Trophoblast cell (in vitro differentiated cells and primary cell): ENCODE measurements at regions not wholly inside any gene's neighbourhood (a gene's known extent, or its start where the extent isn't known, plus 50 kb on each side); places are given as distances from the start of the nearest gene placed in this dataset.
A peak's percentile ranks its signal among the peaks of the same experiment; 100 is the strongest.
"Not testable (repeated sequence)": the region's sequence is repeated elsewhere in the genome, so short reads cannot be mapped to it uniquely, and the experiment has no call there.

Experiments
- DNase-seq, 2 donors: peaks; one replicate each; pipeline ENCODE4 v3.0.0-alpha.2; 2016
- H2AFZ ChIP-seq: 2 replicates; pipeline ENCODE4 v1.6.1; 2013; ENCODE audit warnings: low read length, moderate library complexity, mild to moderate bottlenecking; ENCODE audit not compliant: insufficient read depth, poor library complexity
- H2AK5ac ChIP-seq: 2 replicates; pipeline ENCODE4 v1.6.1; 2013; ENCODE audit warnings: mild to moderate bottlenecking, low read length
- H2BK120ac ChIP-seq: 2 replicates; pipeline ENCODE4 v1.6.1; 2013; ENCODE audit warnings: low read length, mild to moderate bottlenecking, moderate library complexity; ENCODE audit not compliant: insufficient read depth, poor library complexity
- H2BK12ac ChIP-seq: 2 replicates; pipeline ENCODE4 v1.6.1; 2013; ENCODE audit warnings: mild to moderate bottlenecking, low read length, moderate library complexity
- H2BK5ac ChIP-seq: 2 replicates; pipeline ENCODE4 v1.6.1; 2013; ENCODE audit warnings: low read length, low read depth, moderate library complexity, mild to moderate bottlenecking; ENCODE audit not compliant: poor library complexity
- H3K14ac ChIP-seq: 2 replicates; pipeline ENCODE4 v1.6.1; 2013; ENCODE audit warnings: mild to moderate bottlenecking, low read length
- H3K18ac ChIP-seq: 2 replicates; pipeline ENCODE4 v1.6.1; 2013; ENCODE audit warnings: mild to moderate bottlenecking, low read length
- H3K23ac ChIP-seq: 2 replicates; pipeline ENCODE4 v1.6.1; 2013; ENCODE audit warnings: low read length
- H3K27ac ChIP-seq: 2 replicates; pipeline ENCODE4 v1.5.1; 2013; ENCODE audit warnings: low read depth, mild to moderate bottlenecking, inconsistent platforms, low read length, moderate library complexity
- H3K27me3 ChIP-seq: 2 replicates; pipeline ENCODE4 v1.6.1; 2013; ENCODE audit warnings: inconsistent platforms, mild to moderate bottlenecking, low read length, moderate library complexity; ENCODE audit not compliant: insufficient read depth
- H3K36me3 ChIP-seq, 2 experiments: 1 replicate in 1 of 2; 2 replicates in 1 of 2; pipeline ENCODE4 v1.6.1; 2013; ENCODE audit warnings: low read length in 2 of 2, mild to moderate bottlenecking in 2 of 2, moderate library complexity in 1 of 2; ENCODE audit not compliant: insufficient read depth in 2 of 2, control insufficient read depth in 1 of 2
- H3K4ac ChIP-seq: 2 replicates; pipeline ENCODE4 v1.6.1; 2013; ENCODE audit warnings: low read depth, mild to moderate bottlenecking, low read length, moderate library complexity
- H3K4me1 ChIP-seq, 2 experiments: 1 replicate in 1 of 2; 2 replicates in 1 of 2; pipeline ENCODE4 v1.6.1; 2013; ENCODE audit warnings: low read length in 2 of 2, mild to moderate bottlenecking in 2 of 2, moderate library complexity in 1 of 2; ENCODE audit not compliant: insufficient read depth in 2 of 2, control insufficient read depth in 1 of 2
- H3K4me2 ChIP-seq: 2 replicates; pipeline ENCODE4 v1.6.1; 2013; ENCODE audit warnings: inconsistent platforms, mild to moderate bottlenecking, low read length, moderate library complexity
- H3K4me3 ChIP-seq: 2 replicates; pipeline ENCODE4 v1.5.1; 2013; ENCODE audit warnings: mild to moderate bottlenecking, low read depth, low read length, inconsistent platforms
- H3K79me1 ChIP-seq: one replicate; pipeline ENCODE4 v1.6.1; 2013; ENCODE audit warnings: low read length
- H3K79me2 ChIP-seq: 2 replicates; pipeline ENCODE4 v1.6.1; 2013; ENCODE audit warnings: low read length, mild to moderate bottlenecking; ENCODE audit not compliant: control insufficient read depth, insufficient read depth, poor library complexity
- H3K9ac ChIP-seq: 2 replicates; pipeline ENCODE4 v1.6.1; 2013; ENCODE audit warnings: mild to moderate bottlenecking, low read length
- H3K9me3 ChIP-seq: 2 replicates; pipeline ENCODE4 v1.6.1; 2013; ENCODE audit warnings: low read depth, mild to moderate bottlenecking, control low read depth, inconsistent platforms, low read length; ENCODE audit not compliant: insufficient read depth
- H4K12ac ChIP-seq: 2 replicates; pipeline ENCODE4 v1.6.1; 2013; ENCODE audit warnings: low read depth, mild to moderate bottlenecking, low read length, moderate library complexity
- H4K8ac ChIP-seq: 2 replicates; pipeline ENCODE4 v1.6.1; 2013; ENCODE audit warnings: low read depth, mild to moderate bottlenecking, low read length, moderate library complexity
- H4K91ac ChIP-seq: one replicate; pipeline ENCODE4 v1.6.1; 2013; ENCODE audit warnings: low read depth, mild to moderate bottlenecking, low read length, moderate library complexity
- WGBS: extraction: QIAGEN DNeasy Blood & Tissue Kit; methylation state at CpG from one replicate; pipeline ENCODE4 v1.1.7; 2013; ENCODE audit warnings: missing lambda C conversion rate; ENCODE audit not compliant: insufficient read length, insufficient coverage; ENCODE audit errors: extremely low coverage; 5-methylcytosine and 5-hydroxymethylcytosine counted together

DNA sequence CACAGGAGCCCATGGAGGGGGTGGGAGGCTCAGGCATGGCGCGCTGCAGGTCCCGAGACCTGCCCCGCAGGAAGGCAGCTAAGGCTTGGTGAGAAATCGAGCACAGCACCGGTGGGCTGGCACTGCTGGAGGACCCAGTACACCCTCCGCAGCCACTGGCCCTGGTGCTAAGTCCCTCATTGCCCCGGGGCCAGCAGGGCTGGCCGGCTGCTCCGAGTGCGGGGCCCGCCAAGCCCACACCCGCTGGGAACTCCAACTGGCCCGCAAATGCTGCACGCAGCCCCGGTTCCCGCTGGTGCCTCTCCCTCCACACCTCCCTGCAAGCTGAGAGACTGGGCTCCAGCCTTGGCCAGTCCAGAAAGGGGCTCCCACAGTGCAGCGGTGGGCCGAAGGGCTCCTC, 349.8 kb downstream of the POM121L12 start:
- H3K4me3 ChIP-seq, H3K14ac ChIP-seq, H2AK5ac ChIP-seq, H3K4me2 ChIP-seq, H3K4me1 ChIP-seq, H2BK120ac ChIP-seq, H3K27ac ChIP-seq, H2BK12ac ChIP-seq, H2BK5ac ChIP-seq, H3K27me3 ChIP-seq, H3K23ac ChIP-seq, DNase-seq, H4K91ac ChIP-seq, H3K36me3 ChIP-seq, H3K9ac ChIP-seq, H3K4ac ChIP-seq, H4K12ac ChIP-seq, H3K18ac ChIP-seq, H4K8ac ChIP-seq, H2AFZ ChIP-seq, H3K79me1 ChIP-seq, H3K9me3 ChIP-seq, H3K79me2 ChIP-seq: not testable (repeated sequence)
- no CpG with 5 or more reads among the region's 19 CpGs for whole genome bisulfite sequencing

DNA sequence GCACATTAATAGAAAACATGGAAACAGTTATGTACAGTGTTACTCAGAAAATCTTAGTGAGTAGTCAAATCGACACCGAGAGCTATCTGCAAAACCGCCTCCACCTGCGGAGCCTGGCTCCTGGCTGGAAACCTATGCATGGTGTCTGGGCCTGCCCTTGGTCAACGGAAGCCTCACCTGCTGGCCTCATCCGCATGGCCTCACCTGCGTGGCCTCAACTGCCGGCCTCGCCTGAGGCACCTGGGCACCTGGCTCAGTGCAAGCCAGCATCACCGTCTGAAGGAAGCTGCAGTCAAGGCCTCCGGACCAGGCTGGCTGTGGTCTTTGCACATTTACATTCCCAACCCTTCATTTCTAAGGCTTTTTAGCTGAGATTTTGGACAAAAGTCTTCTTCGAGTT, 352.1 kb downstream of the POM121L12 start:
- H2AFZ ChIP-seq: no peak overlapping the region
- no peak overlapping the region for H2AK5ac ChIP-seq
- no peak overlapping the region for H3K4me3 ChIP-seq
- H3K79me2 ChIP-seq: no peaks in the 10 kb centered on the region
- no peaks in the 10 kb centered on the region for H3K36me3 ChIP-seq
- H3K9me3 ChIP-seq: peaks cover 4% of the 10 kb centered on the region
- H3K23ac ChIP-seq: no peak overlapping the region
- H3K79me1 ChIP-seq: peaks cover 2% of the 10 kb centered on the region
- no peak overlapping the region for H4K12ac ChIP-seq
- WGBS: no CpG with 5 or more reads among the region's 12 CpGs
- H3K14ac ChIP-seq: no peak overlapping the region
- no peaks in the 10 kb centered on the region for H3K27me3 ChIP-seq
- no peak overlapping the region for H4K91ac ChIP-seq
- no peak overlapping the region for H3K4ac ChIP-seq
- no peak overlapping the region for H4K8ac ChIP-seq
- no peak overlapping the region for H2BK12ac ChIP-seq
- H2BK5ac ChIP-seq: no peak overlapping the region
- H2BK120ac ChIP-seq: no peak overlapping the region
- no peak overlapping the region for H3K4me2 ChIP-seq
- no peak overlapping the region for H3K9ac ChIP-seq
- peaks cover 0 to 2% of the 10 kb centered on the region in 2 experiments for H3K4me1 ChIP-seq
- no peak overlapping the region for H3K18ac ChIP-seq
- no peak overlapping the region for H3K27ac ChIP-seq
- no peak for DNase-seq

DNA sequence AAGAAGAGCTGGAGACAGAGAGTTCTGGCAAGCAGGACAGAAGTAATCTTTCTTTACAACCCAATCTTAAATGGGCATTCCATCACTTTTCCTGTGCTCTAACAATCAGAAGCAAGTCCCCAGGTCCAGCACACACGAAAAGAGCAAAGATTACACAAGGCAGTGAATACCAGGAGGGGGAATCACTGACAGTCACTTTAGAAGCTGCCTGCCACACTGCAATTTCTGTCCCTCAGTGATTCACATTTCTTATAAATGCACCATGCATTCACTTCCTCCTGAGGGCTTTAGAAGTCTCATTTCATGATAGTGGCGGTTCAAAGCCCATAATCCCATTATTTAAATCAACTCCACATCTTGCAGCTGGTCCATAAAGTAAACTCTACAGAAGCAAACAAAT, 362.5 kb downstream of the POM121L12 start:
- Histone ChIP-seq H3K27ac (no peak overlapping the region), H3K18ac (no peak overlapping the region), H3K79me1 (no peaks in the 10 kb centered on the region), H4K91ac (no peak overlapping the region), H2BK120ac (no peak overlapping the region), H3K23ac (no peak overlapping the region), H3K9ac (no peak overlapping the region), H3K27me3 (no peaks in the 10 kb centered on the region), H3K4ac (no peak overlapping the region), H2BK5ac (no peak overlapping the region), H3K4me3 (no peak overlapping the region), H3K4me2 (no peak overlapping the region), H3K9me3 (no peaks in the 10 kb centered on the region), H2BK12ac (no peak overlapping the region), H3K14ac (no peak overlapping the region), H2AK5ac (no peak overlapping the region), H2AFZ (no peak overlapping the region), H4K8ac (no peak overlapping the region), H4K12ac (no peak overlapping the region), H3K36me3 (no peaks in the 10 kb centered on the region), H3K79me2 (no peaks in the 10 kb centered on the region), H3K4me1 (no peaks in the 10 kb centered on the region)
- peak; percentile 12 to 30 for DNase-seq
- WGBS: no CpG with 5 or more reads among the region's 2 CpGs

DNA sequence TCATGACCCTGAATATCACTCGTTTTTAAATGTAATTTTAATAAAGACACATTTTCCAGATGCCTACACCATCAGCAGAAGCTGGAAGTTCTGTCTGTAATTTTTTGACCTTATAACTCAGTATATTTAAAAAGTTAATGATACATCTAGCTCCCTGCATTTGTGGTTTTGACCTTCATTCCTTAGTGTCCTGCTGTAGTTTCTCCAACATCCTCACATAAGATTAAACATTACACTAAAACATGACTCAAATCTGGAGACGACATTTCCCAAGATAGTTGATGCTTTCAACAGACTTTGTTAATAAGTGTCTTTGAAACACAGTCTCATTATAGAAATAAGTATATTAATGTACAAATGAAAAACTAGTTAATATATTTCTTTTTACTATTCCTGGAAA, 363.1 kb downstream of the POM121L12 start:
- H3K4me1 ChIP-seq: no peaks in the 10 kb centered on the region
- H3K79me2 ChIP-seq: no peaks in the 10 kb centered on the region
- H3K4ac ChIP-seq: no peak overlapping the region
- no peak overlapping the region for H2BK5ac ChIP-seq
- H3K4me2 ChIP-seq: no peak overlapping the region
- no peak overlapping the region for H4K91ac ChIP-seq
- H4K8ac ChIP-seq: no peak overlapping the region
- no peak overlapping the region for H2AFZ ChIP-seq
- no peak overlapping the region for H3K27ac ChIP-seq
- WGBS: no CpG with 5 or more reads among the region's 2 CpGs
- no peak overlapping the region for H2AK5ac ChIP-seq
- H3K4me3 ChIP-seq: no peak overlapping the region
- no peak overlapping the region for H3K9ac ChIP-seq
- no peak overlapping the region for H3K18ac ChIP-seq
- H3K9me3 ChIP-seq: no peaks in the 10 kb centered on the region
- no peak overlapping the region for H4K12ac ChIP-seq
- no peaks in the 10 kb centered on the region for H3K79me1 ChIP-seq
- no peaks in the 10 kb centered on the region for H3K27me3 ChIP-seq
- H3K14ac ChIP-seq: no peak overlapping the region
- no peak overlapping the region for H3K23ac ChIP-seq
- DNase-seq: no peak
- no peaks in the 10 kb centered on the region for H3K36me3 ChIP-seq
- H2BK120ac ChIP-seq: no peak overlapping the region
- no peak overlapping the region for H2BK12ac ChIP-seq
